Mucosa of rectum (tissue), 2 donors: ENCODE measurements at regions not wholly inside any gene's neighbourhood (a gene's known extent, or its start where the extent isn't known, plus 50 kb on each side); places are given as distances from the start of the nearest gene placed in this dataset.

ENCODE experiments used
- H3K27ac ChIP-seq, 2 donors: one replicate each; pipeline ENCODE4 v1.7.0; 2013; ENCODE audit warnings: inconsistent platforms in 2 of 2, low read depth in 2 of 2, low read length in 2 of 2
- H3K27me3 ChIP-seq, 2 donors: one replicate each; pipeline ENCODE4 v1.7.0; 2013; ENCODE audit warnings: low read length in 2 of 2; ENCODE audit not compliant: control insufficient read depth in 2 of 2, insufficient read depth in 2 of 2
- H3K36me3 ChIP-seq, 2 donors: one replicate each; pipeline ENCODE4 v1.7.0; 2013; ENCODE audit warnings: low read length in 2 of 2; ENCODE audit not compliant: control insufficient read depth in 2 of 2, insufficient read depth in 2 of 2
- H3K4me1 ChIP-seq, 2 donors: one replicate each; pipeline ENCODE4 v1.7.0; 2013; ENCODE audit warnings: low read length in 2 of 2, mild to moderate bottlenecking in 1 of 2; ENCODE audit not compliant: control insufficient read depth in 2 of 2, insufficient read depth in 2 of 2
- H3K4me3 ChIP-seq, 2 donors: one replicate each; pipeline ENCODE4 v1.7.0; 2013; ENCODE audit warnings: low read length in 2 of 2
- H3K9ac ChIP-seq, 2 donors: one replicate each; pipeline ENCODE4 v1.7.0; 2013; ENCODE audit warnings: low read length in 2 of 2, low read depth in 1 of 2, mild to moderate bottlenecking in 1 of 2
- H3K9me3 ChIP-seq, 2 donors: one replicate each; pipeline ENCODE4 v1.7.0; 2013; ENCODE audit warnings: low read length in 2 of 2; ENCODE audit not compliant: control insufficient read depth in 2 of 2
- donor health status: healthy.
- donor health status: Normal muscosa, but diverticular disease.

- Histone ChIP-seq H3K27me3 (no peaks in the 10 kb centered on the region), H3K9me3 (no peaks in the 10 kb centered on the region), H3K9ac (no peak overlapping the region), H3K4me1 (no peaks in the 10 kb centered on the region), H3K4me3 (no peak overlapping the region), H3K27ac (no peak overlapping the region), H3K36me3 (no peaks in the 10 kb centered on the region)
These were observed 254.5 kb downstream of the RRAGC start for GRCh38 chr1:38605063-38605462.

GRCh38 chr1:38603907-38604306 is 255.7 kb downstream of the RRAGC start:
- H3K9me3 ChIP-seq: no peaks in the 10 kb centered on the region
- H3K4me1 ChIP-seq: no peaks in the 10 kb centered on the region
- no peaks in the 10 kb centered on the region for H3K36me3 ChIP-seq
- H3K27ac ChIP-seq: no peak overlapping the region
- H3K4me3 ChIP-seq: no peak overlapping the region
- H3K27me3 ChIP-seq: no peaks in the 10 kb centered on the region
- no peak overlapping the region for H3K9ac ChIP-seq

- no peak overlapping the region for H3K9ac ChIP-seq
- peaks cover 0 to 2% of the 10 kb centered on the region in 2 donors for H3K27me3 ChIP-seq
- H3K9me3 ChIP-seq: no peaks in the 10 kb centered on the region
- no peak overlapping the region for H3K27ac ChIP-seq
- no peak overlapping the region for H3K4me3 ChIP-seq
- H3K36me3 ChIP-seq: no peaks in the 10 kb centered on the region
- no peaks in the 10 kb centered on the region for H3K4me1 ChIP-seq
These were observed 258.7 kb downstream of the RRAGC start for GRCh38 chr1:38600905-38601304.

GRCh38 chr1:38600286-38600685 is 259.3 kb downstream of the RRAGC start:
- Histone ChIP-seq H3K36me3 (no peaks in the 10 kb centered on the region), H3K9ac (no peak overlapping the region), H3K27ac (no peak overlapping the region), H3K4me1 (no peaks in the 10 kb centered on the region), H3K27me3 (peaks cover 0 to 5% of the 10 kb centered on the region in 2 donors), H3K9me3 (no peaks in the 10 kb centered on the region), H3K4me3 (no peak overlapping the region)

- no peaks in the 10 kb centered on the region for H3K4me1 ChIP-seq
- H3K27ac ChIP-seq: no peak overlapping the region
- no peaks in the 10 kb centered on the region for H3K9me3 ChIP-seq
- H3K27me3 ChIP-seq: peaks cover 0 to 5% of the 10 kb centered on the region in 2 donors
- no peak overlapping the region for H3K9ac ChIP-seq
- H3K36me3 ChIP-seq: no peaks in the 10 kb centered on the region
- no peak overlapping the region for H3K4me3 ChIP-seq
These were observed 261.5 kb downstream of the RRAGC start for GRCh38 chr1:38598118-38598517.

- Histone ChIP-seq H3K27ac (no peak overlapping the region), H3K9ac (no peak overlapping the region), H3K4me3 (no peak overlapping the region), H3K4me1 (no peaks in the 10 kb centered on the region), H3K9me3 (no peaks in the 10 kb centered on the region), H3K27me3 (peaks cover 0 to 2% of the 10 kb centered on the region in 2 donors), H3K36me3 (no peaks in the 10 kb centered on the region)
These were observed 270.5 kb downstream of the RRAGC start for GRCh38 chr1:38589036-38589435.

GRCh38 chr1:38587766-38588165 is 271.8 kb downstream of the RRAGC start:
- no peak overlapping the region for H3K9ac ChIP-seq
- no peaks in the 10 kb centered on the region for H3K4me1 ChIP-seq
- H3K9me3 ChIP-seq: no peaks in the 10 kb centered on the region
- H3K27ac ChIP-seq: no peak overlapping the region
- no peaks in the 10 kb centered on the region for H3K36me3 ChIP-seq
- peaks cover 0 to 2% of the 10 kb centered on the region in 2 donors for H3K27me3 ChIP-seq
- no peak overlapping the region for H3K4me3 ChIP-seq

- H3K27ac ChIP-seq: no peak overlapping the region
- H3K9ac ChIP-seq: no peak overlapping the region
- peaks cover 0 to 2% of the 10 kb centered on the region in 2 donors for H3K27me3 ChIP-seq
- H3K4me1 ChIP-seq: no peaks in the 10 kb centered on the region
- no peaks in the 10 kb centered on the region for H3K9me3 ChIP-seq
- H3K4me3 ChIP-seq: no peak overlapping the region
- H3K36me3 ChIP-seq: no peaks in the 10 kb centered on the region
These were observed 272.5 kb downstream of the RRAGC start for GRCh38 chr1:38586993-38587646.

- H3K27me3 ChIP-seq: peaks cover 0 to 2% of the 10 kb centered on the region in 2 donors
- H3K9ac ChIP-seq: no peak overlapping the region
- no peak overlapping the region for H3K4me3 ChIP-seq
- H3K9me3 ChIP-seq: no peaks in the 10 kb centered on the region
- H3K36me3 ChIP-seq: no peaks in the 10 kb centered on the region
- no peaks in the 10 kb centered on the region for H3K4me1 ChIP-seq
- no peak overlapping the region for H3K27ac ChIP-seq
These were observed 273.6 kb downstream of the RRAGC start for GRCh38 chr1:38585971-38586370.

GRCh38 chr1:38585460-38585859 is 274.1 kb downstream of the RRAGC start:
- H3K9ac ChIP-seq: no peak overlapping the region
- no peaks in the 10 kb centered on the region for H3K9me3 ChIP-seq

More at GRCh38 chr1:38585460-38585859, 274.1 kb downstream of the RRAGC start:
- Histone ChIP-seq H3K27me3 (peaks cover 0 to 2% of the 10 kb centered on the region in 2 donors), H3K4me1 (no peaks in the 10 kb centered on the region), H3K27ac (no peak overlapping the region), H3K36me3 (no peaks in the 10 kb centered on the region), H3K4me3 (no peak overlapping the region)
